ENCODE measurements at regions not wholly inside any gene's neighbourhood (a gene's known extent, or its start where the extent isn't known, plus 50 kb on each side); places are given as distances from the start of the nearest gene placed in this dataset.

DNA sequence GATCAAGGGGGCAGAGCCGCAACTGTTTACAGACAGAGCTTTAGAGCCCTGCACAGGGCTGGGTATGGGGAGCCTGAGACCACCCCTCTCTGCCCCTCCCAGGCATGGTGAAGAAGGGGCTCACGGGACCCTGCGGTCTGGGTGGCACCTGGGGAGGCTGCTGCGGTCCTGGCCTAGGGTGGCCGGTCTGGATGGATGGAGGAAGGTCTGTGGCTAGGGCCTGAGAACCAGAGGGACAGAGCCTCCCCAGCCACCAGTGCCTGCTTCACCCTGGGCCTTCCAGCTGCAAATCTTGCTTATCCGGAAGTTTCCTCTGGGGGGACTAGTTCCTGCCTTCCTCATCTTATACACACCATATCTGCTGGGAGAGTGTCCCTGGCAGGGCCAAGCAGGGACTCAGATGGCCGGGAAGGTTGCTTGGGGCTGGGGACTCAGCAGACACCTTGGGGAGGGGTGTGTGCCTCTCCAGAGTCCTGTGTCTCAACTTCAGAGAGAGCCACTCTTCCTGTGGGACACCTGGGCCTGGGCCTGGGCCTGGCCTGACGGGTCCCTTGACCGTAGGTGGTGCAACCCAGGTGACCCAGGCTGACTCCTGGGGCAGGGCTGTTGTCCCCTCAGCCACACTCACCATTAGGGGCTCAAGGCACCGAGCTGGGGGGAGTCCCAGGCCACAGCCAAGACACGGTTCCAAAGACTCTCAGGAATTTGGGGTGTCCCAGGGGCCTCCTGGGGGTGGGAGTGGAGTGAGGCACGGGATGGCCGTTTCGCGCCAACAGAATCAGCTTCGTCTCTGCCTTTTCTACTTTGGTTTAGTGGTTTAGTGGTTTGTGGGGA is 52.0 kb upstream of the ACTRT2 start:
- Histone ChIP-seq H3K9me3 (no peaks in the 10 kb centered on the region), H3K27ac (no peak overlapping the region), H3K4me1 (no peaks in the 10 kb centered on the region), H3K4me3 (no peak overlapping the region), H3K36me3 (no peaks in the 10 kb centered on the region), H3K27me3 (peaks cover 0 to 4% (median 0%) of the 10 kb centered on the region in 4 donors)
- WGBS, 2 donors = 74 to 91% methylated on average over 7 to 16 of the region's 16 CpGs
- TF ChIP-seq EP300 (IDR thresholded peaks at IDR 0.05) (no peak), POLR2A (IDR thresholded peaks at IDR 0.05) (no peak), CTCF (IDR thresholded peaks at IDR 0.05) (no peak), POLR2AphosphoS5 (IDR thresholded peaks at IDR 0.05) (no peak)
- ATAC-seq (ENCODE audit: low FRiP score in 2 of 2) = no peak
- peak in 1 of 2 donors; percentile 47 for DNase-seq

GRCh38 chr1:2969845-2970291 is 51.4 kb upstream of the ACTRT2 start:
- Histone ChIP-seq H3K4me3 (no peak overlapping the region), H3K9me3 (no peaks in the 10 kb centered on the region), H3K27me3 (peaks cover 0 to 4% (median 0%) of the 10 kb centered on the region in 4 donors), H3K27ac (no peak overlapping the region), H3K4me1 (no peaks in the 10 kb centered on the region), H3K36me3 (no peaks in the 10 kb centered on the region)
- TF ChIP-seq EP300 (IDR thresholded peaks at IDR 0.05) (no peak), CTCF (IDR thresholded peaks at IDR 0.05) (no peak), POLR2A (IDR thresholded peaks at IDR 0.05) (no peak), POLR2AphosphoS5 (IDR thresholded peaks at IDR 0.05) (no peak)
- ATAC-seq (ENCODE audit: low FRiP score in 2 of 2) (no peak), DNase-seq (peak in 1 of 2 donors; percentile 71)
- 80 to 86% methylated on average over 8 to 23 of the region's 23 CpGs for WGBS, 2 donors

GRCh38 chr1:2970311-2971071 is 50.8 kb upstream of the ACTRT2 start:
- H3K27ac ChIP-seq = no peak overlapping the region
- ATAC-seq (ENCODE audit: low FRiP score in 2 of 2) (no peak), DNase-seq (peak in 1 of 2 donors; percentile 57)
- H3K4me1 ChIP-seq = no peaks in the 10 kb centered on the region
- H3K9me3 ChIP-seq = no peaks in the 10 kb centered on the region
- TF ChIP-seq CTCF (IDR thresholded peaks at IDR 0.05) (no peak), POLR2AphosphoS5 (IDR thresholded peaks at IDR 0.05) (no peak), EP300 (IDR thresholded peaks at IDR 0.05) (no peak), POLR2A (IDR thresholded peaks at IDR 0.05) (no peak)
- H3K4me3 ChIP-seq = no peak overlapping the region
- WGBS, 2 donors = 87 to 91% methylated on average over 10 to 23 of the region's 23 CpGs
- H3K27me3 ChIP-seq = peaks cover 0 to 4% (median 0%) of the 10 kb centered on the region in 4 donors
- no peaks in the 10 kb centered on the region for H3K36me3 ChIP-seq

GRCh38 chr1:2971101-2971501 is 50.2 kb upstream of the ACTRT2 start:
- Histone ChIP-seq H3K36me3 (no peaks in the 10 kb centered on the region), H3K27me3 (peaks cover 0 to 4% (median 0%) of the 10 kb centered on the region in 4 donors), H3K27ac (no peak overlapping the region), H3K4me3 (no peak overlapping the region), H3K9me3 (no peaks in the 10 kb centered on the region), H3K4me1 (no peaks in the 10 kb centered on the region)
- 87 to 88% methylated on average over 3 to 9 of the region's 9 CpGs for WGBS, 2 donors
- TF ChIP-seq POLR2AphosphoS5 (IDR thresholded peaks at IDR 0.05) (no peak), EP300 (IDR thresholded peaks at IDR 0.05) (no peak), POLR2A (IDR thresholded peaks at IDR 0.05) (no peak), CTCF (IDR thresholded peaks at IDR 0.05) (no peak)
- peak; percentile 11 to 39 for DNase-seq
- ATAC-seq (ENCODE audit: low FRiP score in 2 of 2) = no peak

Data from upper lobe of left lung (tissue), 6 donors.